ENCODE measurements at regions not wholly inside any gene's neighbourhood (a gene's known extent, or its start where the extent isn't known, plus 50 kb on each side); places are given as distances from the start of the nearest gene placed in this dataset.
"Not testable (repeated sequence)": the region's sequence is repeated elsewhere in the genome, so short reads cannot be mapped to it uniquely, and the experiment has no call there.

DNA sequence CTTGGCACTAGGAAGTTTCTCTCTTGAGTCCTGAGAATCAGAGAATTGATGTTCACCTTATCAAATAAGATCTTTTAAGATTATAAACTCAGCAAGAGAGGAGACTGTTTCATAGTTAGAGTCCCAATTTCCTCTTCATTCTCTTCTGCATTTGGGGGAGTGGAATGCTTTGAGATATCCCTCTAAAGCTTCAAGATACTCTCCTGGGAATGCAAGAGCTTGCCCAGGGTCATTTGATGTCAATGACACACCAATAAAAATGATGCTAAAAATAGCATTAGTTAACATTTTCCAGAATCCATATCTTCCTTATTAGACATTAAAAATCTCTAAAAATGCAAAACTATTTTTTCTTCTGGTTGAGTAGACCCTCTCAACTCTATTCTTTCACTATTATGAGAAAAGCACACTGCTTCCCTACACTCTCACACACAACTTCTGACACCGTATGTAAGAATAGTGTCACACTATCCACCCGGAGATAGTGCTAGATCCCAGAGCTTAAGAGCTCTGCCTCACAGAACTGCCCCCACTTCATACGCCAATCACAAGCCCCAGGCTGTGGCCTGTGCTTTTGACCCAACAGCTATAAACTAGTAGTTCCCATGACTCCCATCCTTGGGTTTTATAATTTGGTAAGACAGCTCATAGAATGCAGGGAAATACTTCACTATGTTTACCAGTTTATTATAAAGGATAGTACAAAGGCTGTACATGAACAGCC is 399.9 kb upstream of the RUNX1 start:
- TF ChIP-seq CTCF (IDR thresholded peaks at IDR 0.05; ENCODE audit: insufficient read depth, low read length, missing control alignments): no peak
- DNase-seq (ENCODE audit: low read depth, low spot score): no peak
- POLR2A ChIA-PET: no interaction called here
- H3K4me3 ChIP-seq (ENCODE audit: low read depth, low read length): no peak overlapping the region
- CTCF ChIA-PET: interaction anchor here (0.7 to 1.5 kb wide), 2 partner anchors 13 to 373 kb away, joined by 3 to 5 read pairs; no protein-coding TSS in a partner anchor

DNA sequence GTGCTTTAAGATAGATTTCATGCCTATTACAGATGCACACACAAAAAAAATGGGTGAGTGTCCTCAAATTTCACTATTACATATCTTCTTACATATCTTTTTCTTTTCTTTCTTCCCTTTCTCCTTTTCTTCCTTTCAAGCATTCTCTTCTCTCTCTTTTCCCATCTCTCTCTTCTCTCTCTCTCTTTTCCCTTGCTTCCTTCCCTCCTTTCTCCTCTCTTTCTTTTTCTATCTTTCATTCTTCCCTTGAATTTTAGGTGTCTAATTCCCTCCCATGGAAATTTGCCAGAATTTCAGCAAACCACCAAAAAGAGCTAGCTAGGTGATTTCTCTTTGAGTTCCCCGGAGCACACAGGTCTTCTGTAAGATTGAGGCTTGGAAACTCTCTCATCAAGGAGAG is 395.3 kb upstream of the RUNX1 start:
- ChIA-PET CTCF (no interaction called here), POLR2A (no interaction called here)
- no peak overlapping the region for H3K4me3 ChIP-seq (ENCODE audit: low read depth, low read length)
- no peak for DNase-seq (ENCODE audit: low read depth, low spot score)
- no peak for TF ChIP-seq CTCF (IDR thresholded peaks at IDR 0.05; ENCODE audit: insufficient read depth, low read length, missing control alignments)

- CTCF ChIA-PET: interaction anchor here (0.9 kb wide), 1 partner anchor 12 kb away, joined by 3 read pairs; no protein-coding TSS in a partner anchor
- POLR2A ChIA-PET: no interaction called here
- no peak for DNase-seq (ENCODE audit: low read depth, low spot score)
- TF ChIP-seq CTCF (IDR thresholded peaks at IDR 0.05; ENCODE audit: insufficient read depth, low read length, missing control alignments): no peak
- no peak overlapping the region for H3K4me3 ChIP-seq (ENCODE audit: low read depth, low read length)
Observed at GRCh38 chr21:35441868-35442582, 392.9 kb upstream of the RUNX1 start.

DNA sequence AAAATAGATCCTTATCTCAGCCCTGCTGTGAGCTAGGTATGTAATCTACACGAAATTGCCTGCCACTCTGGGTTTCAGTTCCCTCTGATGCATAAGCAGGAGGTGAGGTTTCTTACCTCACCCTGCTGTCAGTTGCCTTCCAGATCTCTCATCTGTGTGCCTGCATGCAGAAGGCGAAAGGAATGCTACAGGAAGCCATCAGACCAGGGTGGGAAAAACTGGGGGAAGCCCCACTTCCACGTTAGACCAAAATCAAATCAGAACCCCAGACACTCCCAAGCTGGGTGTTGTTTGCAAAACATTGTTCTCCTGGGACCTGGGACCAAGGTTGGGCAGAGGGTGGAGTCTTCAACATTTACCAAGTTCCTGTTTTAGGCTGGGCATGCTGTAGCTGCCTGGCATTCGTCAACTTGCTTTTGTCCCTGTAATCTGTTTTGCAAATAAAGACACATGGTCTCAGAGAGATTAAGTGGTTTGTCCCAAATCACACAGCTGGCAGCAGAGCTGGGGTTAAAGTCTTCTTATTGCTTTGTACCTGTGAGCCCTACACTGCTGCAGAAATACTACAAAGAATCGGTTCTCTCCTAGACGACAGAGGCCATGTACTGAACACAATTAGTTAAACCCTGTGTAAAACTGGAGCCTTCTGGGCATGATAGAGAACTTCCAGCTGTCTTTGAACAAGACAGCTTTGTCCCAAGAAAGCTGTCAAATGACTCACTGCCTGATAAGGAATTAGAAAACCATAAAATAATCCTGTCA is 389.7 kb upstream of the RUNX1 start:
- POLR2A ChIA-PET: no interaction called here
- no peak overlapping the region for H3K4me3 ChIP-seq (ENCODE audit: low read depth, low read length)
- CTCF ChIA-PET: interaction anchor here (1.0 kb wide), 1 partner anchor 15 kb away, joined by 3 read pairs; no protein-coding TSS in a partner anchor
- DNase-seq (ENCODE audit: low read depth, low spot score): no peak
- no peak for TF ChIP-seq CTCF (IDR thresholded peaks at IDR 0.05; ENCODE audit: insufficient read depth, low read length, missing control alignments)

DNA sequence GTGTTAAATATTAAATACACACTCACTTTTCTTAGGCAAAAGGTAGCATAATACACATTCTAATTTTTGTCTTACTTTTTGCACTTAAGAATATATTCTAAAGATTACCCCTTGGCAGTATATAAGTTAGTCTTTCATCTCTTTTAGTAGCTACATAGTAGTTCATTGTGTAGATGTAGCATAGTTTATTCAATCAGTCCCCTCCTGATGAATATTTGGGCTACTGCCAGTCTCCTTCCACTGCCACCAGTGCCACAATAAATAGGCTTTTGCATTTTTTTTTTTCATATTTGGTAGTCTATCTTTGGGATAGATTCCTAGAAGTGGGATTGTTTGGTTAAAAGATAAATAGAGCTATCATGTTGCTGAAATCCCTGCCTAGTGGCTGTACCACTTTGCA is 388.8 kb upstream of the RUNX1 start:
- TF ChIP-seq CTCF (IDR thresholded peaks at IDR 0.05; ENCODE audit: insufficient read depth, low read length, missing control alignments): no peak
- ChIA-PET CTCF (no interaction called here), POLR2A (no interaction called here)
- H3K4me3 ChIP-seq (ENCODE audit: low read depth, low read length): no peak overlapping the region
- DNase-seq (ENCODE audit: low read depth, low spot score): no peak

GRCh38 chr21:35436899-35437298 is 387.8 kb upstream of the RUNX1 start:
- CTCF ChIA-PET: no interaction called here
- TF ChIP-seq CTCF (IDR thresholded peaks at IDR 0.05; ENCODE audit: insufficient read depth, low read length, missing control alignments): no peak
- H3K4me3 ChIP-seq (ENCODE audit: low read depth, low read length): no peak overlapping the region
- DNase-seq (ENCODE audit: low read depth, low spot score): no peak
- POLR2A ChIA-PET: no interaction called here

DNA sequence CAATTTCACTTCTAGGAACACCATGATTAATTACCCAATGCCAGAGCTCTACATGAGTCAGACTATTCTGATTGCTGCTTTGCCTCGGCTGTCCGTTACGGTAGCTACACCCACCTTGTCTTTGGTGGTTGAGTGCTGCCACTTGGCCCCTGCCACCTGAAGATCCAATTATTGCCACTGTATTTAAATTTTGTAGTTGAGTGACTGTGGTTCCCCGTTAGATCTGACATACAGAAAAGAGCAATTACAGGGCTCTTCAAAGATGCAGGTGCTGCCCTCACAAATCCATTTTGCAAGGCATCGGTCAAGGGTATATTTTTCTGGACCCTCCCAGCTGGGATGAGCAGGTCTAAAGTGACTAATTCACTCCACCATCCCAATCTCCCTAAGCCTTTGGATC is 383.5 kb upstream of the RUNX1 start:
- POLR2A ChIA-PET; H3K4me3 ChIP-seq (ENCODE audit: low read depth, low read length); CTCF ChIA-PET; DNase-seq (ENCODE audit: low read depth, low spot score): not testable (repeated sequence)

Measured in AG04449 (cell line).